Thyroid gland (tissue), 4 donors: ENCODE measurements at regions not wholly inside any gene's neighbourhood (a gene's known extent, or its start where the extent isn't known, plus 50 kb on each side); places are given as distances from the start of the nearest gene placed in this dataset.

Experiments
- POLR2A ChIP-seq, 2 donors: fragments of 450-650 bp; IDR thresholded peaks; one replicate each; pipeline ENCODE4 v1.6.1; 2017; ENCODE audit warnings: antibody characterized with exemption in 2 of 2, mild to moderate bottlenecking in 2 of 2, moderate library complexity in 1 of 2
- TF ChIP-seq, protein P1 (sequence below), 6 experiments: fragments of 200-600 bp in 3 of 6; fragments of 450-650 bp in 3 of 6; sonication (generic) in 3 of 6; IDR thresholded peaks; one replicate each; pipeline ENCODE4 v1.5.1; 2016 to 2019; ENCODE audit warnings: antibody characterized with exemption in 6 of 6, mild to moderate bottlenecking in 2 of 6, inconsistent platforms in 1 of 6, moderate library complexity in 1 of 6

DNA sequence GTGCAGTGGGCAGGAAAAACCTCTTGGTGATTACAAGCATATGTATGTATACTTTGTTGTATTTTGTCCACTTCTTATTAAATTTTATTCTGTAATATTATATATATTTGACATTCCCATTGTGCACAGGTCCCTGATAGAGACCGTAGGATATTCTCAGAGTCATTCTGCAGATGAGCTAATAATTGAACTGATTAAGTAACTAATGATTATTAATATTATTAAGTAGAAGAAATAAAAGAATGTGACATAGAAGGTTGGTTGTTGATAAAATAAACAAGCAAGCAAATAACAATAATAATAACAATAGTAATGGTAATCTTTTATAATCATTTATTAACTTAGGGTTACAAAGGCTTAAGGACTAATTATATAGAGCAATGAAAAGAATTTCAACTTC lies 780.6 kb upstream of the ZWINT start:
- TF ChIP-seq, protein P1, sequence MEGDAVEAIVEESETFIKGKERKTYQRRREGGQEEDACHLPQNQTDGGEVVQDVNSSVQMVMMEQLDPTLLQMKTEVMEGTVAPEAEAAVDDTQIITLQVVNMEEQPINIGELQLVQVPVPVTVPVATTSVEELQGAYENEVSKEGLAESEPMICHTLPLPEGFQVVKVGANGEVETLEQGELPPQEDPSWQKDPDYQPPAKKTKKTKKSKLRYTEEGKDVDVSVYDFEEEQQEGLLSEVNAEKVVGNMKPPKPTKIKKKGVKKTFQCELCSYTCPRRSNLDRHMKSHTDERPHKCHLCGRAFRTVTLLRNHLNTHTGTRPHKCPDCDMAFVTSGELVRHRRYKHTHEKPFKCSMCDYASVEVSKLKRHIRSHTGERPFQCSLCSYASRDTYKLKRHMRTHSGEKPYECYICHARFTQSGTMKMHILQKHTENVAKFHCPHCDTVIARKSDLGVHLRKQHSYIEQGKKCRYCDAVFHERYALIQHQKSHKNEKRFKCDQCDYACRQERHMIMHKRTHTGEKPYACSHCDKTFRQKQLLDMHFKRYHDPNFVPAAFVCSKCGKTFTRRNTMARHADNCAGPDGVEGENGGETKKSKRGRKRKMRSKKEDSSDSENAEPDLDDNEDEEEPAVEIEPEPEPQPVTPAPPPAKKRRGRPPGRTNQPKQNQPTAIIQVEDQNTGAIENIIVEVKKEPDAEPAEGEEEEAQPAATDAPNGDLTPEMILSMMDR (IDR thresholded peaks at IDR 0.05), result no peak
- no peak for TF ChIP-seq POLR2A (IDR thresholded peaks at IDR 0.05)
